GM19328 (cell line): ENCODE measurements at regions not wholly inside any gene's neighbourhood (a gene's known extent, or its start where the extent isn't known, plus 50 kb on each side); places are given as distances from the start of the nearest gene placed in this dataset.
"Not testable (repeated sequence)": the region's sequence is repeated elsewhere in the genome, so short reads cannot be mapped to it uniquely, and the experiment has no call there.

Experiments used
- ATAC-seq: cut with Tn5 transposase; IDR thresholded peaks from one replicate; pipeline ENCODE4 v1.9.1; 2021; ENCODE audit warnings: mild to moderate bottlenecking, moderate library complexity; ENCODE audit not compliant: unreplicated experiment

DNA sequence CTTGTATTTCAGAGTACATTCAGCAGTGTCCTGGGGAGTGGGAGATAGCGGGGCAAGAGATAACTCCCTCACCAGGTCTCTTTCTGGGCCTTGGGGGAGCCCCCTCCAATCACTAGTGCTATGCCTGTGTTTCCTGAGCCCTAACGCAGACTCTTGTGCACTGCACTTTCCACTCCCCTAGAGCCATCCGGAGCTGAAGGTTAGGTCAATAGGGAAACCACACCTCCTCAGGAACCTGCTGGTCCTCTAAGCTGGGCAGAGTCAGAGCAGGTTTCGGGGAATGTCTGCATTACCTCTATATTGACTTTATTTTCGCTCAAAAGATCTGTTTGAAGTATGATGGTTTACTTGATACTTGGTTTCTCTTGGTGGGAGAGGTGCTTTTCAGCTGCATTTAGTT, 617.0 kb upstream of the ROBO1 start:
- no peak for ATAC-seq

DNA sequence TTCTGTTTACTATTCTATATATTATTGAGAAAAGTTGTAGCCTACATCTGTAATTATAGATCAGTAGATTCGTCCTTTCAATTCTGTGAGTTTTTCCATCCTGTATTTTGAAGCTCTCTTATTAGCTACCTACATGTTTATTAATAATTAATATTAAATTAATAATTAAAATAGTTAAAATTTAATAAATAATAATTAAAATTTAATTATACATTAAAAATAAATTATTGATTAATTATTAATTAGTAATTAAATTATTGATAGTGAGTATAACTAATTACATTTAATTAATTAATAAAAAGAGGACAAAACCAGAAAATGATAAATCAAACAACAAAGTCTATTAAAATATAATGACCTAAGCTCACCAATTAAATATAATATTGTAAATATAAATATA, 606.6 kb upstream of the ROBO1 start:
- ATAC-seq = no peak

DNA sequence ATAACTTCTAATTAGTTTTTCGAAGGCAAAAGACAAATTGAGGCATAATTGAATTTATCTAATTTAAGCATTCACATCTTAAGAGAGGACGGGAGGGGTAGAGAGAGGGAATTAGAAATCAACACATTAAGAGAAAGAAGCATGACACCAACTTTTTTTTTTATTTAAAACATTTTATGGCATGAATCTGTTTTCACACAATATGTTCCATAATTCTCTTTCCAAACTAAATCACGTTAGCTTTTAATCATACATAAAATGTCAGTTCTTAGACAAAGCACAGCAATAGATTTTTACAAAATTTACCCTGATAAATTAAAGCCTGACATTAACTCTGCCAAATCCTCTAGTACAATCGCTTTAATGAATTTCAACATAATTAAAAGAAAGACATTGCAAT, 600.8 kb upstream of the ROBO1 start:
- no peak for ATAC-seq

- no peak for ATAC-seq
Measured at GRCh38 chr3:80366808-80367548, 599.2 kb upstream of the ROBO1 start.

GRCh38 chr3:80357761-80358160, 590.0 kb upstream of the ROBO1 start:
- ATAC-seq = no peak

DNA sequence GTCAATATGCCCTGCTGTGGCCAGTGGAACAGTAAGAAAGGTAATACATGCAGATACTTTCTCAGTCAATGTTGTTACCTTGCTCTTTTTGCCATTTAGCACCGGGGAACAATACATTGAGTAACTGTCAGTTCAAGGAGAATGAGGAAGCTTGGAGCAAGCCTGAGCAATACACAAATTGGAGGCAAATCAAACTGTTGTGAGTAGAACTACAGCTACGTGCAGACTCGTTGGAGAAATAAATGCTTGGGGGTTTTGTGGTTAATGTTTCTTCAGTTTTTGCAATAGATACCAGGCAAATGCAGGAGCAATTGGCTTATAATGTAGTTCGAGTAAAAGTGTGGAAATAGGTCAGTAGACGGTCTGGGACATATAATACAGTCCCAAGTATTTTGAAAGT, 587.3 kb upstream of the ROBO1 start:
- ATAC-seq = no peak

DNA sequence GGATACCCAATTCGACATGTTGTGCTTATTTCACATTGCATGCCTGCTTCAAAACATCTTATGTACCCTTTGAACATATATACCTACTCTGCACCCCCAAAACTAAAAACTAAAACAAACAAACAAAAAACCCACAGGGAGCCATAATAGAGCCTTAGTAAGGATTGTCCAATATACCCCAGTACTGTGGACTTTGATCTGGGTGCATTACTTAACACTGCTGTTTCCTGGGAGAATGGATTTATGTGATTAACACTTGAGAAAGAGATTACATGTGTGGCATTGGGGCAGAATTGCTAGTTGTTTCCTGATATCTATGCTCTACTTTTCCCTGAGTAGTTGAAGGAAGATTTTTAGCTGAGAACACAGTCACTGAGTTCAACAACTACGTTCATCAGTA, 583.4 kb upstream of the ROBO1 start:
- no peak for ATAC-seq

- no peak for ATAC-seq
Measured at GRCh38 chr3:80350771-80351170, 583.0 kb upstream of the ROBO1 start.

GRCh38 chr3:80338366-80338765, 570.6 kb upstream of the ROBO1 start:
- ATAC-seq = no peak

DNA sequence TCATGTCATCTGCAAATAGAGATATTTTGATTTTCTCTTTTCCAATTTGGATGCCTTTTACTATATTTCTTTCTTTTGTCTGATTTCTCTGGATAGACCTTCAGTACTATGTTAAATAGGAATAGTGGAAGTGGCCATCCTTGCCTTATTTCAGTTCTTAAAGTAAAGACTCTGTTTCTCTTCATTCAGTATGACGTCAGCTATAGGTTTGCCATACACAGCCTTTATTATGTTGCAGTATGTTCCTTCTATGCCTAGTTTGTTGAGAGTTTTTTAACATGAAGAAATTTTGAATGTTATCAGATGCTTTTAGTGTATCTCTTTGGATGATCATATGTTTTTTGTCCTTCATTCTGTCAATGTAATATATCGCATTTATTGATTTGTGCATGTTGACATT, 566.7 kb upstream of the ROBO1 start:
- no peak for ATAC-seq

DNA sequence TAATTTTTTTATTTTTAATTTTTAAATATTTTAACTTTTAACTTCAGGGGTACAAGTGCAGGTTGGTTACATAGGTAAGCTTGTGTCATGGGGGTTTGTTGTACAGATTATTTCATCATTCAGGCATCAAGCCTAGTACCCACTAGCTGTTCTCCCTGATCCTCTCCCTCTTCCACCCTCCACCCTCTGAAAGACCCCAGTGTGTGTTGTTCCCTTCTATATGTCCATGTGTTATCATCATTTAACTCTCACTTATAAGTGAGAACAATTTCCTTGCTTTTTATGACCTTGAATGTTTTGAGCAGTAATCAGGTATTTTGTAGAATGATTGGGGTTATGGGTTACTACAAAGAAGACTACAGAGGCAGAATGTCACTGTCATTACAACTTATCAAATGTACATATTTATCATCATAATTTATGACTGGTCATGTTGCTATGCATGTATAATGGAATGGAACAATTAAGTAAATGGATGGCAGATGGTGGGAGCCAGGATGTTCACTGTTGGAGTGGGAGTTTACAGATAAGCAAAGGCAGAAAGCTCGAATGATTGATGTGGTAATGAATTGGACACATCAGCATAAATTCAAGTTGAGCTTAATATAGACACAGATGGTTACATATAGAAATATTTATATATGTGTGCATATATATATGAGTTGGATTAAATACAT, 563.8 kb upstream of the ROBO1 start:
- ATAC-seq = no peak

DNA sequence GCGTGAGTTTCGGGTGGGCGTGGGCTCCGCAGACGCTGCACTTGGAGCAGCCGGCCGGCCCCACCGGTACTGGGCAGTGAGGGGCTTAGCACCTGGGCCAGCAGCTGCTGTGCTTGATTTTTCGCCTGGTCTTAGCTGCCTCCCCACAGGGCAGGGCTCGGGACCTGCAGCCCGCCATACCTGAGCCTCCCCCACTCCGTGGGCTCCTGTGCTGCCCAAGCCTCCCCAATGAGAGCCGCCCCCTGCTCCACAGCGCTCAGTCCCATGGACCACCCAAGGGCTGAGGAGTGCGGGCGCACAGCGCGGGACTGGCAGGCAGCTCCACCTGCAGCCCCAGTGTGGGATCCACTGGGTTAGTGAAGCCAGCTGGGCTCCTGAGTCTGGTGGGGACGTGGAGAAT, 546.7 kb upstream of the ROBO1 start:
- not testable (repeated sequence) for ATAC-seq

- no peak for ATAC-seq
Measured at GRCh38 chr3:80308637-80309036, 540.8 kb upstream of the ROBO1 start.

GRCh38 chr3:80307844-80308243, 540.0 kb upstream of the ROBO1 start:
- no peak for ATAC-seq

DNA sequence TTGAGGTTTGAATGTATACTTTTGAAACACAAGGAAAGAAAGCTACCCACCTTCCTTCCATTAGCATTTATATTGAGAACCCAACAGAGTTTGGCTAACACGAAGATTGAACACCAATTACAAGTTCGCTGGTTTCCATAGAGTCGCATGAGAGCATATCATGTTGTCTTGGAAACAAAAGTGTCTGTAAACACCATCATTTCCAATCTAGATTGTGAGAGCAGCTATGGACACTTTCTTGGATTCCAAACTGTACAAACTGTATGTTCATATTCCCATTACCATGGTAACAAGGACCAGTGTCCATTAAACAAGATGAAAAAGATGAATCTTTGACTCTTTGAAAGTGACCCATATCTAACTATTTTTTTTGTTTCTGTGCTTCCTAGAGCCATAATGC, 529.9 kb upstream of the ROBO1 start:
- no peak for ATAC-seq

DNA sequence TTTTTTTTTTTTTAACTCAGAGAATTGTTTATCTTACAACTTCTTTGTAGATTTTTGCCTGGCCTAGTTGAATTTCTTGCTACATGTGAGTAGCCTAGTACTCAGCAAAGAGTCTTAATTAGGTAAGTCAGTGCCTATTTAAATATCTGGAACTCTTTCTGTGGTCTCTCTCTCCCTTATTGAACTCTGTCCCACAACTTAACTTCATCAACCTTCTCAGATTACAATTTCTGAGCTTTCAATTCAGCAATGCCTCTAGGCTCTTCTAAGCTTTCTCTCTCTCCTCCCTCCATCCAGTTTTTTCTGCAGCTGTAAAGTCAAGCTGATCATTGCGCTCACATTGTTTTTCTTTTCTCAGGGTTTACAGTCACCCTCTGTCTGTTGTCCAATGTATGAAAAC, 517.6 kb upstream of the ROBO1 start:
- no peak for ATAC-seq

GRCh38 chr3:80283783-80284182, 516.0 kb upstream of the ROBO1 start:
- ATAC-seq = no peak

DNA sequence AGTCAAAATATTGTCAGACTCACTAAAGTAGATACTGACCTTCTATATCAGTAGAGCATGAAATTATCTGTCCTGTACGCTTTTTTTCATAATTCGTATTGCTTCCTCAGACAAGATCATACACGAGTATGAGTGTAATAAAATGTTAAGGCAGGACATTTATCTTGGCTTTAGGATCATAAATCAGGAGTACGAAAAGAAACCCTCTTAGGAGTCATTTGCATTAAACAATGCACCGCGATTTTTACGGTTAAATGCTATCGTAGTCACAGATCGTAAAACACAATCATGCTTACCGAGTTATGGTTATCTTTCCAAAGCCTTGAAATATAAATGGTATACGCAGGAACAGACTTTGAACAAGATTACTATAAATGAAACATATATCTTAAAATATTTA, 510.3 kb upstream of the ROBO1 start:
- ATAC-seq = no peak

DNA sequence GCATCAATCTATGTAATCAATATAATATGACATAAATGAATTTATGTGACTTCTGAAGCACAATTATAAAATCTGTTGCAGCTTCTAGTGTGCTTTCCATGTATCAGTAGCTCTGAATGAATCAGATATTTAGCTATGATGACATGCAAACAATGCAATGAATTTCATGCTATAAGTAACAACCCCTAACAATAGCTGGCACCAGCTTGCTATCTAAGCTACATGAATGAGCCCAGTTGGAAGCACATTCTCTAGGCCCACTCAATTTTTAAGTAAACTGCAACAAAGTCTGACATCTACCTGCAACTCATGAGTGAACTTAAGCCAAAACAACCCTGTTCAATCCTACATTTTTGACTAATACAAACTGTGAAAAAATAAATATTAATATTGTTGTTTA, 507.3 kb upstream of the ROBO1 start:
- ATAC-seq = no peak

GRCh38 chr3:80263260-80263659, 495.5 kb upstream of the ROBO1 start:
- no peak for ATAC-seq

GRCh38 chr3:80261082-80261481, 493.3 kb upstream of the ROBO1 start:
- ATAC-seq = no peak

DNA sequence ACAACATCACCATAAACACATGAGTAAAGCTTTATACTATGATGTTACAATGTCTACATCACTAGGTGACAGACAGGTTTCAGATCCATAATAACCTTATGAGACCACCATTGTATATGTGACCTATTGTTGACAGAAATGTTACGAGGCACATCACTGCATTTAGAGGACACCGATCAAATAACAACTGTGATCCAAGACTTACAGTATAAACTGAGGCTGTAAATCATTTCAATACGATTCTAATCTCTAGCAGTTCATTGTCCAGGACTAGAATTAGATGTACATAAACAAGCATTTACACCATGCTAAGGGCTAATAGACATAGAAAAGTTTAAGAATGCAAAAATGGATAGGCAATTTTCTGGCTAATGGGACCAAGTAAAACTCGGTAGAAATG, 491.9 kb upstream of the ROBO1 start:
- no peak for ATAC-seq

DNA sequence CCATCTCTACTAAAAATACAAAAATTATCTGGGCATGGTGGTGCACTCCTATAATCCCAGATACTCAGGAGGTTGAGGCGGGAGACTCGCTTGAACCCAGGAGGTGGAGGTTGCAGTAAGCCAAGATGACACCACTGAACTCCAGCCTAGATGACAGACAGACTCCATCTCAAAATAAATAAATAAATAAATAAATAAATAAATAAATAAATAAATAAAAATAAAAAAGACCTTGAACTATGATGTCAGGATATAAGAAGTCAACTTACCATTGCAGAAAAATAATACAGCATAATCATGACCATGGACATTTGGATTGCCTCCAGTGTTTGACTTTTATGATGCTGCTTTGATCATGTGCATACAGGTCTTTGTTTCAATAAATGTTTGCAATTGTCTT, 484.3 kb upstream of the ROBO1 start:
- no peak for ATAC-seq
